ENCODE measurements at regions not wholly inside any gene's neighbourhood (a gene's known extent, or its start where the extent isn't known, plus 50 kb on each side); places are given as distances from the start of the nearest gene placed in this dataset.

DNA sequence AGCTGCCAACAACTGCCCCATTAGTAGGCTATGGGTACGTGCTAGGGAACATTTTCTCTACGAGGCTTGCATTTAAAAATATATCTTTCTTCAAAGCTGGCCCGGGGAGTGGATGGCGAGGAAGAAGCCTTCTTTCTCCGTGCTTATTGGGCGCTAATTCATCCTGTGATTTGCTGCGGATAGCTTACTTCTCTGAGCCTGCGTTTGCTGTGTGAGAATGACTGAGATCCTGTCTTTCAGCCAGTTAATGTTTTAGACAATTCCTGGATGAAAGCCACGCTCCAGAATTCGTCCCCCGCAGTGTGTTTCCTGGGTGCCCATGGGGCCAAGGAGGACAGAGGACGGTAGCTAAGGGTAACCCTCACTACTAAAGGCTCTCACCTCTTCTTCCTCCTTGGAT is 57.8 kb upstream of the TARBP1 start:
- no peak for DNase-seq

- DNase-seq: no peak
These were observed 57.0 kb upstream of the TARBP1 start for GRCh38 chr1:234535763-234536515.

DNA sequence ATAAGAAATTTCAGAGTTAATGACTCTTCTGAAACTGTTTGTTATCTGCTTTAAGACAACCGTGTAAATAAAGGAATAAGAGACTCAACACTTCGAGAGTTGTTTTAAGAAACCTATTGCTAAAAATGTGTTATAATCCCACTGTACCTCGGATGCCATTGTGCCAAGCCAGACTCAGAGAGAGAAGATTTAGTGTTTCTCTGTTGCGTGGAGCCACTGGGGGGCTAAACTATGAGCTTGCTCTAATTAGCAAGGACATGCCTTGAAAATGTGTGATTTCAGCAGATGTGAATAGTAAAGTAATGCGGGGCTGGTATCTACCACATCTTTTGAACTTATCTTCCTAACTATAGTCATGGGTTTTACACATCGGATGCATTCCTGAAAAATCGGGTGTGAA is 56.2 kb upstream of the TARBP1 start:
- DNase-seq: no peak

DNA sequence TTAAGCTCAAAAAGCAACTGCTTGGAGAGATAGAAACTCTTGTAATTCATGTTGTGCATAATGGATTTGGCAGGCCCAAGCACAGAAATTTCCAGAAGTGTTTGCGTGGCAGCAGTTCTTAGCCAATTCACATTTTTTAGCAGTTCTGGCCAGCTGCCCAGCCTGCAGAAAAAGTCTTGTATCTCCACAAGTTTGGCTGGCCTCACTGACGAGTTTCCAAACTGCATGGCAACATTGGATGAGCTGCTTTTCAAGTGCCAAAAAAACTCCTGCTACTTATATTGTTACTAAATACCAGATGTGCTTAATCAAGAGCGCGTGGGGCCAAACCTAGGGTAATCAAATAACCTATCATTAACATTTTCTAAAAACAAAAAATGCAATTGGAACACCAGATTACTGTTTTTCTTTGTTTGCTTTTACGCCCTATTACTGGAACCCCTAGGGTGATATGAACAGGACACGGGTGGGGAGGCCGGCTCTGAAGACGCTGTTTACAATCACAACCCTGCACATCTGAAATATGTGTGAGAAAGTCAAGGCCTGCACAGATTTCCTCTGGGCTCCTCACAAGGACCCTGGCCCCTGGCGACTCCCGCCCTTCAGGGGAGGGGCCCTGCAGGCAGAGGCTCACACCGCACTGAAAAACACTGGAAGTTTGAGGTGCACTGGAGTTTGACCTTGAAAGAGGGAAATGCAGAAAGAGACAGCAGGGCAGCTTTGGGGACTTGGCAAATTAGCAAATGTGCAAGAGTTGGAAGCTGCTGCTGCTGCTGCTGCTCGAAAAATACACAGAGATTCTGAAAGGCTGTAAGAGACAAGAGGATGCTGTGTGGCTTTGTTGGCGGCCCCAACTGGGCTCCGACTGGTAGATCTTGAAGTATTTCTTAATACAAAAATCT is 55.2 kb upstream of the TARBP1 start:
- peak; percentile 72 for DNase-seq

DNA sequence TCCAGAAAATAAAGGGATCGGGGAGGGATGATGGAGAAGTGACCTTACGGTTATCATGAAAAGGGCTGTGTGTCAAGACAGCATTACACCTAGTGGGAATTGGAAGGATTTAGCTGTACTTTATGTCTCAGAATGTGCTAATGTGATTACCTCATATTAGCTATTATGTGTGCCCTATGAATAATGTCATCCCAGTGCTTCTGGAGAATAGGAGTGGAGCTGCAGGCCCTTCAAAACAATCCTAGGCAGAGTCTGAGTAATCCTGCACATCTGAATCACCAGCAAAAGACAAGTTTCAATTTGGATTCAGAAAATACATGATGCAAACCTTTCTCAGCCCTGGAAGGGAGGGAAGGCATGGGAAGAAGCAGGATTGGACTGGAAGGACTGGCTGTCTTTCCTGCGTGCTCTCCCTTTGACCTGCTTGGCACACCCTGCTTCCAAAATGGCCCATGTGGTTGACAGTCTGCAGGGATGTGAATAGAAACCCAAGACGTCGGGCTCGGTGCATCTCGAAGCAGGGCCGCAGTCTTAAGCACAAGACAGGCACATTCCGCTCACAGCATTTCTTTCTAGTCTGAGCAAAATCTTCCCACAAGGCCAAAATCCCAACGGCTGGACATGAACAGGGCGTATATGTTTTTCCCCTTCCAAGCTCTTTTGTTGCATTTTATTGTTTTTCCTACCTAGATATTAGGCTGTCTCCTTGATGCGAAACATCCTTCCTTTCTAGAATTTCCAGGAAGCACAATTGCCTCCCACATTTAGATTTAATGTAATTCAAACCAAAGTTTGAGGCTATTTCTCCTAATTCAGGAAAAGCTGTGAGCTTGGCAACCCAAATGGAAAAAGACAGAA is 54.3 kb upstream of the TARBP1 start:
- DNase-seq: no peak

GRCh38 chr1:234532503-234532922 is 53.5 kb upstream of the TARBP1 start:
- DNase-seq: peak; percentile 50

GRCh38 chr1:234531151-234531635 is 52.2 kb upstream of the TARBP1 start:
- no peak for DNase-seq

DNA sequence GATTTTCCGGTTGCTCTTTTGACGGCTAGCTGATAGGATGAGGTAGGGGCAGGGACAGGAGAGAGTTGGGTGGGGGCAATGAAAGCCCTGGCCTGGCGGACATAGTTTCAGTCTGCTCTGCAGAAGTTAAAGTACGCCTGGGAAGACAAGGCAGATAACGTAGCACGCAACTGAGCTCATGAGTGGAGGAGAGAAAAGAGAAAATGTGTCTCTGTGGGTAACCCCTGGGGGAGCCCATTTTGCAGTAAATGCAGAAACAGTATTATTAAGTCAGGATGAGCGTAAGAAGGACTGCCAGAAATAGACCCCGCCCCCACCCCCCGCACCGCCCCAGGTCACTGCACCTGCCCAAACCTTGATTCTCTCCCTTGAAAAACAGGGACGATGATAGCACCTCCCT is 51.7 kb upstream of the TARBP1 start:
- DNase-seq: no peak

DNA sequence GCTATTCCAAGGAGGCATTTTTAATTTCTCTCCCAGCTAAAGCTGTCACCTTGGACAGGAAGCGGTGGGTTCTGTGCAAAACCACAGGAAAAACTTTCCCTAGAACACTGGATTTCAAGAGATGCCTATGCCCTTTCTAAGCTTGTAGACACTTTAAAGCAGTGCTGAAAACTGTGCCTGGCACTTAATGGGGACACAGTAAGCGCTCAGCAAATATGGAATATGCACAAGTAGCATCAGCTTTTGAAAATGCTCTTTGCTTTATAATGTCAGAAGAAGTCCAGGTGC is 50.9 kb upstream of the TARBP1 start:
- DNase-seq: no peak

DNA sequence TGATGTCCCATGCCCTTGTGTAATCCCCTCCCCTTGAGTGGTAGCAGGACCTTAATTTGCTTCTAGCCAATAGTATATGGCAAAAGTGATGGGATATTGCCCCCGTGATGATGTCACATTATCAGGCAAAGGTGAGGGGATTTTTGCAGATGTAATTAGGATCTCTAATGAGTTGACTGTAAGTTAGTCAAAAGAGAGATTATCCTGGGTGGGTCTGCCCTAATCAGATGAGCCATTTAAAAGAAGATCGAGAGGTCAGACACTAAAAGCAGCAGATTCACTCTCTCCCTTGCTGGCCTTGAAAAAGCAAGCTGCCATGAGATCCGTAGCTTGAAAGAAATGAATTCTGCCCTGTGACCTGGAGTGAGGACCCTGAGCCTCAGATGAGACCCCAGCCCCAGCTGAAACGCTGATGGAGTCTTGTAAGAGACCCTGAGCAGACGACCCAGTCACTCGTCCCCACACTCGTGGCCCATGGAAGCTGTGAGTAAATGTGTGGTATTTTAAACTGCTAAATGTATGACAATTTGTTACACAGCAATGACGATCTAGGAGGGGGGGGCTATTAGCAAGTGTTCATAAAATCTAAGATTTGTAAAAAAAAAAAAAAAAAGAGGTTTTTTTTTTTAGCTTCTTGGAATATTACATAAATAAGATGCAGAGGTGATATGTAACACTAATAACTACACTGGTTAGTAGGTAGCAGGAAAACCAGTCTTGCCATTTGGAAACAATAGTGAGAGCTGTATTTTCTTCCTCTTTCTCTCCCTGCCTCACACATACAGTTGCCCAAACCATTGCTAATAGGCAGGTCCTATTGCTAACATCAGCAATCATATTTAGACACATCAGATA is 50.3 kb upstream of the TARBP1 start:
- no peak for DNase-seq

All from occipital lobe (tissue), 1 donor.